ENCODE measurements at regions not wholly inside any gene's neighbourhood (a gene's known extent, or its start where the extent isn't known, plus 50 kb on each side); places are given as distances from the start of the nearest gene placed in this dataset.

DNA sequence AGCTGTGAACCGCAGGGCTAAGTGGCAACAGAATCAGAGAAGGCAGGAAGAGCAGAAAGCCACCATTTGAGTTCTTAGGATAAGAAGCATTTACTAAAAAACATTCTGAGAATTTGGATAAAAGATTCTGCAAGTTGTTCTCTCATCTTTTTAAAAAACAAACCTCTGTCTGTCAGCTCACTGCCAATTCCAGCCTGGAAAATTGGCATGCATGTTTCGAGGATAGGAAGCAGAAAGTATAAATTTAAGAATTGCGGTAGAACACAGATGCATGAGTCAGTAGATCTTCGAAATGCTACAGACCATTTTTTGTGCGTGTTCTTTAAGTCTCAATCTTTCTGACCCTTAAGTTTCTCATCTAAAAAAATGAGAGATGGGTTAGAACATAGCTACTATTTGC lies 544.5 kb upstream of the DAB1 start:
- H3K36me3 ChIP-seq, result no peaks in the 10 kb centered on the region
- no peaks in the 10 kb centered on the region for H3K9me3 ChIP-seq (ENCODE audit: severe bottlenecking)
- no peak overlapping the region for H3K4me3 ChIP-seq (ENCODE audit: low read depth, low read length)
- DNase-seq, result no peak
- no peaks in the 10 kb centered on the region for H3K27me3 ChIP-seq (ENCODE audit: insufficient read depth, low read depth, severe bottlenecking)
- TF ChIP-seq, protein P1, sequence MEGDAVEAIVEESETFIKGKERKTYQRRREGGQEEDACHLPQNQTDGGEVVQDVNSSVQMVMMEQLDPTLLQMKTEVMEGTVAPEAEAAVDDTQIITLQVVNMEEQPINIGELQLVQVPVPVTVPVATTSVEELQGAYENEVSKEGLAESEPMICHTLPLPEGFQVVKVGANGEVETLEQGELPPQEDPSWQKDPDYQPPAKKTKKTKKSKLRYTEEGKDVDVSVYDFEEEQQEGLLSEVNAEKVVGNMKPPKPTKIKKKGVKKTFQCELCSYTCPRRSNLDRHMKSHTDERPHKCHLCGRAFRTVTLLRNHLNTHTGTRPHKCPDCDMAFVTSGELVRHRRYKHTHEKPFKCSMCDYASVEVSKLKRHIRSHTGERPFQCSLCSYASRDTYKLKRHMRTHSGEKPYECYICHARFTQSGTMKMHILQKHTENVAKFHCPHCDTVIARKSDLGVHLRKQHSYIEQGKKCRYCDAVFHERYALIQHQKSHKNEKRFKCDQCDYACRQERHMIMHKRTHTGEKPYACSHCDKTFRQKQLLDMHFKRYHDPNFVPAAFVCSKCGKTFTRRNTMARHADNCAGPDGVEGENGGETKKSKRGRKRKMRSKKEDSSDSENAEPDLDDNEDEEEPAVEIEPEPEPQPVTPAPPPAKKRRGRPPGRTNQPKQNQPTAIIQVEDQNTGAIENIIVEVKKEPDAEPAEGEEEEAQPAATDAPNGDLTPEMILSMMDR (IDR thresholded peaks at IDR 0.05; ENCODE audit: low read depth, low read length), result no peak
- no peak overlapping the region for H3K27ac ChIP-seq

- Histone ChIP-seq H3K36me3 (no peaks in the 10 kb centered on the region), H3K4me3 (ENCODE audit: low read depth, low read length) (no peak overlapping the region), H3K27ac (no peak overlapping the region), H3K27me3 (ENCODE audit: insufficient read depth, low read depth, severe bottlenecking) (no peaks in the 10 kb centered on the region), H3K9me3 (ENCODE audit: severe bottlenecking) (no peaks in the 10 kb centered on the region)
- DNase-seq, result no peak
- TF ChIP-seq, protein P1 (IDR thresholded peaks at IDR 0.05; ENCODE audit: low read depth, low read length), result no peak
These were observed 543.0 kb upstream of the DAB1 start for GRCh38 chr1:57966751-57967406.

GRCh38 chr1:57966340-57966739 lies 542.5 kb upstream of the DAB1 start:
- no peak for DNase-seq
- H3K9me3 ChIP-seq (ENCODE audit: severe bottlenecking), result no peaks in the 10 kb centered on the region
- no peaks in the 10 kb centered on the region for H3K36me3 ChIP-seq
- H3K4me3 ChIP-seq (ENCODE audit: low read depth, low read length), result no peak overlapping the region
- no peaks in the 10 kb centered on the region for H3K27me3 ChIP-seq (ENCODE audit: insufficient read depth, low read depth, severe bottlenecking)
- H3K27ac ChIP-seq, result no peak overlapping the region
- TF ChIP-seq, protein P1 (IDR thresholded peaks at IDR 0.05; ENCODE audit: low read depth, low read length), result no peak

GRCh38 chr1:57963581-57963980 lies 539.7 kb upstream of the DAB1 start:
- TF ChIP-seq, protein P1 (IDR thresholded peaks at IDR 0.05; ENCODE audit: low read depth, low read length), result no peak
- H3K27me3 ChIP-seq (ENCODE audit: insufficient read depth, low read depth, severe bottlenecking), result no peaks in the 10 kb centered on the region
- DNase-seq, result no peak
- H3K4me3 ChIP-seq (ENCODE audit: low read depth, low read length), result no peak overlapping the region
- no peaks in the 10 kb centered on the region for H3K36me3 ChIP-seq
- H3K9me3 ChIP-seq (ENCODE audit: severe bottlenecking), result no peaks in the 10 kb centered on the region
- H3K27ac ChIP-seq, result no peak overlapping the region

GRCh38 chr1:57959531-57960241 lies 535.8 kb upstream of the DAB1 start:
- Histone ChIP-seq H3K27me3 (ENCODE audit: insufficient read depth, low read depth, severe bottlenecking) (no peaks in the 10 kb centered on the region), H3K27ac (no peak overlapping the region), H3K9me3 (ENCODE audit: severe bottlenecking) (no peaks in the 10 kb centered on the region), H3K36me3 (no peaks in the 10 kb centered on the region), H3K4me3 (ENCODE audit: low read depth, low read length) (no peak overlapping the region)
- TF ChIP-seq, protein P1 (IDR thresholded peaks at IDR 0.05; ENCODE audit: low read depth, low read length), result no peak
- DNase-seq, result no peak
